Frontal cortex (tissue), 3 donors: ENCODE measurements at regions not wholly inside any gene's neighbourhood (a gene's known extent, or its start where the extent isn't known, plus 50 kb on each side); places are given as distances from the start of the nearest gene placed in this dataset.
"Not testable (repeated sequence)": the region's sequence is repeated elsewhere in the genome, so short reads cannot be mapped to it uniquely, and the experiment has no call there.

ENCODE experiments used
- DNase-seq, 2 donors: peaks; one replicate each; pipeline ENCODE4 v3.0.0; 2012; ENCODE audit warnings: low spot score in 2 of 2
- FAIRE-seq: peaks from 2 replicates; lab custom pipeline; 2012; peaks lifted over from hg19 to GRCh38; lab: Jason Lieb, UNC
- donor health status: control.
- donor health status: control.
- donor health status: control.

GRCh38 chr2:131812605-131813004 lies 284.9 kb downstream of the CCDC74A start:
- DNase-seq, FAIRE-seq: not testable (repeated sequence)

- FAIRE-seq, DNase-seq: not testable (repeated sequence)
Observed at GRCh38 chr2:131813378-131813777, 285.7 kb downstream of the CCDC74A start.

- DNase-seq, FAIRE-seq: not testable (repeated sequence)
Observed at GRCh38 chr2:131818267-131818973, 290.7 kb downstream of the CCDC74A start.

GRCh38 chr2:131822237-131822721 lies 294.6 kb downstream of the CCDC74A start:
- not testable (repeated sequence) for FAIRE-seq, DNase-seq

GRCh38 chr2:131823058-131823457 lies 295.4 kb downstream of the CCDC74A start:
- FAIRE-seq, DNase-seq: not testable (repeated sequence)

GRCh38 chr2:131824986-131825385 lies 297.3 kb downstream of the CCDC74A start:
- not testable (repeated sequence) for DNase-seq, FAIRE-seq

- FAIRE-seq = no peak
- DNase-seq = no peak
Observed at GRCh38 chr2:131827481-131828163, 299.9 kb downstream of the CCDC74A start.

GRCh38 chr2:131828164-131828561 lies 300.5 kb downstream of the CCDC74A start:
- no peak for FAIRE-seq
- no peak for DNase-seq

GRCh38 chr2:131828633-131829455 lies 301.2 kb downstream of the CCDC74A start:
- not testable (repeated sequence) for DNase-seq, FAIRE-seq

GRCh38 chr2:131829456-131830241 lies 302.0 kb downstream of the CCDC74A start:
- FAIRE-seq, DNase-seq: not testable (repeated sequence)

- FAIRE-seq, DNase-seq: not testable (repeated sequence)
Observed at GRCh38 chr2:131830242-131830945, 302.7 kb downstream of the CCDC74A start.

- FAIRE-seq, DNase-seq: not testable (repeated sequence)
Observed at GRCh38 chr2:131830946-131831310, 303.2 kb downstream of the CCDC74A start.

GRCh38 chr2:131831450-131832208 lies 303.9 kb downstream of the CCDC74A start:
- not testable (repeated sequence) for DNase-seq, FAIRE-seq

GRCh38 chr2:131832209-131832780 lies 304.6 kb downstream of the CCDC74A start:
- FAIRE-seq = not testable (repeated sequence)

GRCh38 chr2:131832917-131833316 lies 305.2 kb downstream of the CCDC74A start:
- not testable (repeated sequence) for FAIRE-seq, DNase-seq

More at GRCh38 chr2:131832209-131832780, 304.6 kb downstream of the CCDC74A start:
- not testable (repeated sequence) for DNase-seq

- not testable (repeated sequence) for FAIRE-seq
Observed at GRCh38 chr2:131833367-131834202, 305.9 kb downstream of the CCDC74A start.

More at GRCh38 chr2:131833367-131834202, 305.9 kb downstream of the CCDC74A start:
- DNase-seq = not testable (repeated sequence)
